ENCODE measurements at regions not wholly inside any gene's neighbourhood (a gene's known extent, or its start where the extent isn't known, plus 50 kb on each side); places are given as distances from the start of the nearest gene placed in this dataset.
"Not testable (repeated sequence)": the region's sequence is repeated elsewhere in the genome, so short reads cannot be mapped to it uniquely, and the experiment has no call there.

DNA sequence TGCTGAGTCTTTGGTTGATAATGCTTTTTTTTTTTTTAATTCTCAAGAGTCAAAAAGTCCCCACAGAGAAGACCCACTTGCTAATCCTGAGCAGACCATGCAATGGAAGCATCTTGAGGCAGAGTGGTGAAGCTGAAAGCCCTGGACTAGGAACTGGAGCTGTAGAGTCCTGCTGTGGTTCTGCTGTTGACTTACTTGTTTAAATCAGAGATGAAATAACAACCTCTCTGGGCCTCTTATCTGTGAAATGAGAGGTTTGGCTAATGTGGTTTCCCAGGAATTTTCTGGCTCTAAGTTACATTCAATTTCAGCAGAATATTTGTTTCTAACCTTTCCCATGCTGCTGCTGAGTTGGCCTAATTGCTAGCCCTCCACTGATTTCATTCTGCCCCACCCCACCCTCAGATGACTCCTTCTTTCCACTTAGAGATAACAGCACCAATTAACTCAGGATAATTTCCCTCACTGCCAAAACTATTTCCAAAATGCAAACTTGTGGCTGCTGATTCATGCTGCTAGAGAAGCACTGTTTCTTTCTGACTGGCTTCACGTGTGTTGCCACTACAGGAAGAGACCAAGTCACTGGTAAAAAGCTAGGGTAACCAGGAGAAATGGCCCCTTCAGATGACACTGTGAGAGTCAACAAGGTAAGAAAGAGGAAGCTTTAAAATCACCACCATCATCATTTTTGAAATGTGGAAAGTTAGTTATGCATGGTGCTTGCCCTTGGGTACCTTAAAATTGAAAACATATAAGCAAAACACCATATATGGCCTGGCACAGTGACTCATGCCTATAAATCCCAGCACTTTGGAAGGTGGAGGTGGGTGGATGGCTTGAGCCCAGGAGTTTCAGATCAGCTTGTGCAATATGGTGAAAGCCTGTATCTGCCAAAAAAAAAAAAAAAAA is 326.4 kb downstream of the DCHS2 start:
- no peak for DNase-seq

DNA sequence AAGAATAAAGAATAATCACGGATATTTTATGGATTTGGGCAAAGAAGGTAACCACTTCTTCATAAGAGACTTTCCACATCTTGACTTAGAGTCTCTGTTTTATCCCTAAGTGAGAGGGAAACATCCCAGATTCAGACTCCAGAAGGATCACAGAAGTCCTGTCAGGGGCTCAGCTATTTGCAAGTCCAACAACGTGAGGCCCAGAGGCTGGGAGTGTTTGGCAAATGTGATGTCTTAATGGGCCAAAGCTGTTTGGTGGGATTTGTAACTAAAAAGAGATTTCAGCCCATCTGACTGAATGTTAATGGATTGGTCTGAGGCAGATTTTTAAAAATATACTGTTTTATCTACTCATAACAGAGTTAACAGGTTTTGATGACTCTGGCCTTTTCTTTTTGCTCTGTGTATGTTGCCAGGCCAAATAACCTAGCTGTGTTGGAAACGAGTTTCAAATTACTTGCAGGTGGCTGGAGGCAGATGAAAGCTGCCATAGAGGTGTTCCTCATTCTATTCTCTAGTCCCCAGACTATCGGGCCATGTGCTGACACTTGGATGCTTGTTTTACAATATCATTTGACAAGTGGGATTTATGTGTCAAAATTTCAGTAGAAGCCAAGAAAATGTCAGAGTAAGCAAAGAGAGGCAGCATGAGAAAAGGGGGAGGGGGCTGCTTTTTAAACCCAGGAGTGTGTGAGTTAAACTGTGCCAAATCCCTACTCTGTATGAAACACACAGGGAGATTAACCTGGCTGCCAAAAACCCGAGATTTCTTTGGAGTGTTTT is 330.9 kb downstream of the DCHS2 start:
- DNase-seq, result peak; percentile 68

DNA sequence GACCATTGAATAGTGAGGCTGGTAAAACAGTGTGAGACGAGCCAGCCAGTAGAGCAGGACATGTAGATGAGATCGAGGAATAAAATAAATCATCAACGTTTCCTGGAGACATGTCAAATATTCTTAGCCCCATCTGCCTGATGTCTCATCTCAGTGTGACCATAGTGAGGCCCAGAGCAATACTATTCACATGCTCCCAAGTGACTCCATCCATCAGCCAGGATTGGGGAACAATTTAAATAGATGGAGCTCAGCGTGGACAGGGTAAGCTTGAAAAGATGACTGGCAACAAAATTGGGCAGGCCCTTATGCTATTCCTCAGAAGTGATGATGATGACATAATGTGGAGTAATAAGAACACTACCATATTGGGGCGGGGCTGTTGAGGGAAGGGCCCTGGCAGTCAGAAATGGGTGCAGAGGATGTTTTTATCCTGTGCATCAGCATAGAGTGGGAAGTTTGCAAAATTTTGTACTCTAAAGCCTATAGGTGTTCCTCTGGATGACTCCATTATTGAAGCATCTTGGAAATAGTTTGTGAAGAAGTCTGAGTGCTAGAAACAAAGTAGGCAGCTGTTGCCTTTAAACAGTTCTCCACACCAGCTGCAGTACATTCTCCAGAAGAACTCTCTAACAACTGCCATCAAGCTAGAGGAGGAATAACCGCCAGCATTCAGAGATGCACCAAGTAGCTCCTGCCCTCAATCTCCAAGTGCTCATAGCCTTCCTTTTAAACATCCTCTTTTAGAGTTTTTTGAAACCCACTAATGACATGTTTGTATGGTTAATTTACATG is 333.0 kb downstream of the DCHS2 start:
- DNase-seq, result no peak

DNA sequence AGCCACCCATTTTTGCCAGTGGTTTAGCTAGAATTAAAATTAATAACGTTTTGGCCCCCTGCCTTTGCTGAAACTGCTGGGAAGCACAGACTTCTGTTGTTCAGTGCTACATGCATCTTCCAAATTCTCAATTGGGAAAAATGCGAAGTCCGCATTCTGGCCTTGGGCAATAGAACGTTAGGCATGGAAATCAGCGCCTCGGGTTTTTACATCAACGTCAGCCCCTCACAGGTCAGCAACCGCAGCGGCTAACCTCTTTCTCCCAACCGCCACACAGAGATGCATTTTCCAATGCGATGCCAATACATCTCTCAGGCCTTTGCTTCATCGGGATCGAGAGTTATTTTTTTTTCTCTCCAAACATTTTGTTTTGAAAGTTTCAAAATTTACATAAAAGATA is 339.1 kb downstream of the DCHS2 start:
- DNase-seq, result no peak

DNA sequence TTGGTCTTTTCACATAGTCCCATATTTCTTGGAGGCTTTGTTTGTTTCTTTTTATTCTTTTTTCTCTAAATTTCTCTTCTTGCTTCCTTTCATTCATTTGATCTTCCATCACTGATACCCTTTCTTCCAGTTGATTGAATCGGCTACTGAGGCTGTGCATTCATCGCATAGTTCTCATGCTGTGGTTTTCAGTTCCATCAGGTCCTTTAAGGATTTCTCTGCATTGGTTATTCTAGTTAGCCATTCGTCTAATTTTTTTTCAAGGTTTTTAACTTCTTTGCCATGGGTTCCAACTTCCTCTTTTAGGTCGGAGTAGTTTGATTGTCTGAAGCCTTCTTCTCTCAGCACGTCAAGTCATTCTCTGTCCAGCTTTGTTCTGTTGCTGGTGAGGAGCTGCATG is 342.4 kb downstream of the DCHS2 start:
- DNase-seq, result not testable (repeated sequence)

DNA sequence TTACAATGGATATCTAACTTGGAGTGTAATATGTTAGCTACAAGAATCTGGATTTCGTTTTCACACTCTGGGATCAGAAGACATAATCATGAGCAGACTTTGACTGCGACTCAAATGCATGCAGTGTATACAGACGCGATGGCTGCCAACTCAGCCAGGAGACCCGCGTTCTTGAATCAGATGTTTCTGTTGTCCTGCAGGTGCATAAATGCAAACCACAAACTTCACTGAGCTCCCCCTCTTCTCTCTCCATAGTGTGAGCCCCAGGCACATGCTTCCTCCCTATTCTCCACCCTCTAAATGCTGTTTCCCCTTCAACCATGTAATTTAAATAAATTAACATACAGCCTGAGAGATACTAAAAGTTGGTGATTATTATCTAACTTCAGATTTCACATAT is 347.9 kb downstream of the DCHS2 start:
- no peak for DNase-seq

DNA sequence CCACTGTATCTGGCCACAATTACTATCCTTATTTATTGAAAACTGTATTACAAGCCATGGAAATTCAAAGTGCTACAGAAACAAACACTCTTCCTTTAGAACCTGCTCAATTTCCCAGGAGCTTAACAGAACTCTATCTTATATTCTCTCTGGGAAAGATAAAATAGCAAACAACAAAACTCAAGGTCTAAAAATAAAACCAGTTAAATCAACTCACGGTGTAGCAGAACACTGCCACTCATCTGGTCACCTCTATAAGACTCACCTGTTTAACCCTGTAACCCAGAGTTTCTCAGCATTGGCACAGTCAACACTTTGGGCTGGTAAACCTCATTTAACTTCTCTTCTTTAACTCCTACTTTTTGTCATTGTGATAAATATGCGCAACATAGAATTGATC is 348.9 kb downstream of the DCHS2 start:
- DNase-seq, result no peak

DNA sequence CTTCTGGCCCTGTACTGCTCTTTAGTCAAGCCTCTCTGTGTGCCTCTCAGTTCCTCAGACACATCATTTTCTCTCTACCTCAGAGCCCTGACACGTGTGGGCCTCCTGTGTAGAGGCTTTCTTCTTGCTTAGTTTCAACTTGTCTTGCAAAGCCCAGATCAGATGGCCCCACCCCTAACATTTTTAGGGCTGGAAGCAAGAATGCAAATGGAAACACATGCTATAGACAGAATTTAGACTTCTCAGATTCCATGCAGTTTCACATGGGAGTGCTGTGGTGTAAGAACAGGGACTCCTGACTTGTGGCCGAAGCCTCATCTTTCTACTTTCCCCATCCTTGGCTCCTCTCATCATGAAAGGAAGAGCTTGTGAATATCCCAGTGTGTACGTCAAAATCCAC is 350.7 kb downstream of the DCHS2 start:
- DNase-seq, result no peak

DNA sequence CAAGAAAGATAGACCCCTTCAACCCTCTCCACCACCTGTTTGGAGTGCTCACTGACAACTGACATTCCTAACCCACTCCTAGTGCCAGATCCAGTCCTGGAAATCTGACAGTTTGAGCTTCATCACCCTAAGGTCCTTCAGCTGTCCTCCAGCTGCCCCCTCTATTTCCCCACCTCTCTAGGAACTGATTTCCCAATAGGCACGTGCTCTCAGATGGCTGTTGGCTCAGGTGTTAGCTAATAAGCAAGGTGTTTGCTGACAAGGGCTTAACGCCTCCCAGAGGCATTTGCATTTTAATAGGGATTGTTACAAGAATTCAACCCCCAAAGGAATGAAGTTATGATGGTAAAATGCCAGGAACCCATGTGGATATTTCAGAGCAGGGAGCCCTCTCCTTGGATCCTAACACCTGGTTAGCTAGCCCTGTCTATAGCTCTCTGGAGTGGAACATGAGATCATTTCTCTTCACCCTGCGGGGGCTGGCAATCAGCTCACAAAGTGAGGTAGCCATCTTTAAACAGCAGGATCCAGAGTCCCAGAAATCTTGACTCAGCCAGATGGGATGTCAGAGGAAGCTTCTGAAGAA is 348.5 kb upstream of the SFRP2 start:
- no peak for DNase-seq

DNA sequence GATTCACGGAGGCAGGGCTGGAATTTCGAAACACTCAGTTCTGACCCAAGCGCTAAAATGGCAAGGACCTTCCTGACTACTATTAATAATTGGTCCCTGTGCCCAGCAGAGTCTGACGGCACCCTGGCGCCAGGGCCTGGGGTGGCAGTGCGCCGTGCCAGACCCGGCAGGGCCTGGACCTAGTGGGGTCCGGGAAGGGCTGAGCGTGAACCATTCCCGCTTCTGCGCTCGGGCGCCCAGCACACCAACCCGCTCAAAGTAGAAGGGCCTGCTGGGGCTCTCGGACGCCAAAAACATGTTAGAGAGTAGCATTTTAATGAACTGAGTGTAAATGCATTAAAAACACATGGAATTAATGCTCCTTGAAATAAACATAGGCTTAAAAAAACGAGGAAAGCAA is 346.7 kb upstream of the SFRP2 start:
- no peak for DNase-seq

DNA sequence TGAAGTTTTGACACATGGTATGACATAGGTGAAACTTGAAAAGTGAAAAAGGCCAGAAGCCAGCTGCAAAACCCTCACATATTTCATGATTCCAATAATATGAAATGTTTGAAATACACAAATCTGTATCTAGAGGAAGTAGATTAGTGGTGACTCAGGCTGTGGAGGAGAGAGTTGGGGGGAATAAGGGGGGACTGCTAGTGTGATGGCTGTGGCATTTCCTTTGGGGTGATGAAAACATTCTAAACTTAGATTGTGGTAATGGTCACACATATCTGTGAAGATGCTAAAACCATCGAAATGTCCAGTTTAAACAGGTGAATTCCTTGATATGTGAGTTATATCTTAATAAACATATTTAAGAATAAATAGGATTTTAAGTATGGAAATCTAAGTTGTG is 343.5 kb upstream of the SFRP2 start:
- no peak for DNase-seq

DNA sequence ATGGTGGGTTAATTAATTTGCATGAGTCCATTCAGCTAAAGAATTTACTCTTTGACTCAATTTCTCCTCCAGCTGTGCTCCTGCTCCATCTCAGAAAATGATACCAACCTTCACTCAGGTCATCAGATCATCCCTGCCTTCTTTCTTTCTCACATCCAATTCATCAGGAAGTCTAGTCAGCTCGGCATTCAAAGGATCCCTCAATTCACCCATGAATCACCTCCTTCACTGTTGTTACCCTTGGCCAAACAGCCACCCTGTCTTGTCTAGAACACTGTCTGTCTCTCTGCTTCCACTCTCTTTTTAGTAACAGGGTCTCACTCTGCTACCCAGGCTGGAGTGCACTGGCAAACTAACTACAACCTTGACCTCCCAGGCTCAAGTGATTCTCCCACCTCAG is 337.4 kb upstream of the SFRP2 start:
- DNase-seq, result no peak

DNA sequence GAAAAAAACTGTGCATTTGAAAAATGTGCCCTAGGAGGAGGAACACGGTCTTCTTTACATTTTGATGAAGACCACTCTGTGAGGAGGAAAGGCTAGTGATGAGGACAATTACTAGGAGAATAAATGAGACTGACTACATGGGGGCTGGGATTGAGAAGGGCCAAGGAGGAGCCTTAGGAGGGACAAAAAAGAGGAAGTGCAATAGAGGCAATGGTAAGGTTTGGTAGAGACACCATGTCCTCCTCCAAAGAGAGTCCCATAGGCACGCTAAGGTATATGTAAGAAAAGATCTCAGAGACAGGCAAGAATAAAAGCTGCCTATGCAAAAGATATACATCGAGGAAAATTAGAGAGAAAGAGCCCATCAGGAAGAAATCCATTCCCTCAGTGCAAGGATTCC is 336.5 kb upstream of the SFRP2 start:
- DNase-seq, result no peak

DNA sequence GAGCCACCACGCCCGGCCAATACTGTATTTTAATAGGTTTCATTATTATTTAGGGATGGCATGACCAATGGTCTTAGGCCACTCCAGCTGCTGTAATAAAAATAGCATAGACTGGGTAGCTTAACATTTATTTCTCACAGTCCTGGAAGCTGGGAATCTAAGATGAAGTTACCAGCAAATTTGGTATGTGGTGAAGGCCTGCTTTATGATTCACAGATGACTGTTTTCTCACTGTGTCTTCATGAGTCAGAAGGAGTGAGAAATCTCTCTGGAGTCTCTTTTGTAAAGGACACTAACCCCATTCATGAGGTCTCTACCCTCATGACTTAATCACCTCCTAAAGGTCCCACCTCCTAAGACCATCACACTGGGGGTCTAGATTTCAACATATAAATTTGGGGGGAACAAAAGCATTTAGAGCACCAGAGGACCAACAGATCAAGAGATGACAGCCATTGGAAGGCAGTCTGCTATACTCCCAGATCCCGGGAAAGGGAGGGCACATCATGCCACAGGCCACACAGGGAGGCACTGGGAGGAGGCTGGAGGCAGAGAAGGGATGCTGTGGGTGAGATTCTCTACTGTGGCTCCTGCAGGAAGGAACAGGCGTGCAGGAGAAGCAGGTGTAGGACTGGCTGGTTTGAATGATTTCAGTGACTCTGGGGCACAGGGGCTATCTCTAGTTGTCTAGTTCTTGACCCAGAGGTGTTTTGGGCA is 335.8 kb upstream of the SFRP2 start:
- DNase-seq, result no peak

DNA sequence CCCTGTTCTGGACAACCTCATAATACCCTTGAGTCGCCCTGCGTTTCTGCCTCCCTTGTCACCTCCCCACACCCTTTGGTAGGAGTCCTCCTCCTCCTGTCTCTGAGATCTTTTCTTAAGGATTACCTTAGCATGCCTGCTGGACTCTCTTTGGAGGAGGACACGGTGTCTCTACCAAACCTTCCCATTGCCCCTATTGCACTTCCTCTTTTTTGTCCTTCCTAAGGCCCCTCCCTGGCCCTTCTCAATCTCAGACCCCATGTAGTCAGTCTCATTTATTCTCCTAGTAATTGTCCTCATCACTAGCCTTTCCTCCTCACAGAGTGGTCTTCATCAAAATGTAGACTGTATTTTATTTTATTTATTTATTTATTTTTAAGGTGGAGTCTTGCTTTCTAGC is 335.0 kb upstream of the SFRP2 start:
- DNase-seq, result no peak

DNA sequence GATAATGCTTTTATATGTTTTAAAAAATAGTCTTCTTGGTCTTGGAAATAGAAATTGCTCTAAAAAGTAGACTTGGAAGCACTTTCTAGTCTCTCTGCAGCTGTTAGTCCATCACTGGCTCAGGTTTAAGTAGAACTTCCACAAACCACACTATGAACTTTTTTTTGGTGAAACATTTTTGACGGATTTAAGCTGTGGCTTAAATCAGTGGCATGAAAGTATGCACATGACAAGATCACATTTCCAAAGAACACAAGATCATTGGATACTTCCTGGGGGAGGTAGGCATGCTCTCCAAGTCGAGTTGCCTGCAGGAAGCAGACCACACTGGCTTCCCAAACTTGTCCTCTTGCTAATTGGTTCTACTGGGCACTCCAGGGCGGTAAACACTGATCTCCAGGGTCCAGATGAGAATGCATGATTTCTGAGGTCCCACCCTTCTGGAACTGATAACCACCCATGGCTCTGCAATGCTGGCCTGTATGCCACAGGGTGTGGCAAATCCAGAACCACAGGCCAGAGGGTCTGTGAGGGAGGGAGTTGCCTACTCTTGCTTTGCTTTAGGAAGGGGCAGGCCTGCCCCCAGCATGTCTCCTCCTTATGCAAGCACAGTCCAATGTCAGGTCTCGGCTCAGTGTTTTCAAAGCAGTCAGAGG is 331.9 kb upstream of the SFRP2 start:
- no peak for DNase-seq

DNA sequence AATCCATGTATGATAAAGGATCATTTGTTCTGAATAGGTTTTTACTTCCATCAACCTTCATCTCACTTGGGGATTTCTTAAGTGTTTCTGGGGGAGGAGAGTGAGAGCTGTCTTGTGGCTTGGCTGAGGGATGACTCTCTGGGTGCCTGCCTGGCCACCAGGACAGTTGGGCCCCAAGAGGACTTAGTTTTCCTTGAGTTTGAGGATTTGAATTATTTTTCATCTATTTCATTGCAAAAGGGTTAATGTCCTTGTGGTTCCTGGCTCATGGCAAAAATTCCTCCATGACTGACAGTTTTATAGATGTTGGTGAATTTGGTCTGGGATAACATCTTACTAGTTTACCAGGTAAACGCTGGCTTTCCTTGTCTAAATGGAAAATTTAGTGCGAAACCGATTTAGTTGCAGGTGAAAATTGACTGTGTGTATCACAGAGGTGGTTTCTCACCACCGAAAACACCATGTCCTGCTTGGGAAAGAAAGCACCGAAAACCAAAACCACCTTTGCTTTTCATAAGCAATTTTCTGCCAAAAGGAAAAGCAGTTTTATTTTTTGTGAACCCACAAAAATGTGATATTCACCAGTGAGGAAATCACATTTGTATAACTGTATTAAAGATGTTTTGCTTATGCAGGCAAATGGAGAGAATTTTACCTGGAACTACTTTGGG is 331.3 kb upstream of the SFRP2 start:
- DNase-seq, result no peak

DNA sequence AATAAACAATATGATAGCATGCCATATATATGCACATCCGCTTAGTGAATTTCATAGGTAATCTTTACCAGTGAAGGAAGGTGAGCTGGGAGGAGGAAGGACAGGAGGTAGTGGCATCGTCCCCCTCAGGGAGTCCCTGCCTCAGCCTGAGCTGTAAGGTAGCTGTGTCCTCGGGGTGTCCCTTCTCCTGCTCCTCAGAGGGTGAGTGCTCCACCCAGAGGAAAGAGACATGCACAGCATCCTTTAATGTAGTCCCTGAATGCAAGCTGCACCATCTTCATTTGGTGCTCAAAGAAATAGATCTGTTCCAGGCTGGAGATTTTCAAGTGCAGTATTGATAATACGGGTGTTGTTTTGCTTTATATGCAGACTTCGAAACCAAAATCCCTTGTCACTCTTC is 330.4 kb upstream of the SFRP2 start:
- no peak for DNase-seq

DNA sequence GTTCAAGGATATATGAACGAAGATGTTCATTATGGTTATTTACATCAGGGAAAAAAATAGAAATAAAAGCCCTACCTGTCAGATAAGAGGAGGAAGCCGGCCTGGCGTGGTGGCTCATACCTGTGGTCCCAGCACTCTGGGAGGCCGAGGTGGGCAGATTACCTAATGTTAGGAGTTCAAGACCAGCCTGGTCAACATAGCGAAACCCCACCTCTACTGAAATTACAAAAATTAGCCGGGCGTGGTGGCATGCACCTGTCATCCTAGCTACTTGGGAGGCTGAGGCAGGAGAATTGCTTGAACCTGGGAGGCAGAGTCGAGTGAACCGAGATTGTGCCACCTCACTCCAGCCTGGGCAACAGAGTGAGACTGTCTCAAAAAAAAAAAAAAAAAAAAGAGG is 328.8 kb upstream of the SFRP2 start:
- DNase-seq, result not testable (repeated sequence)

DNA sequence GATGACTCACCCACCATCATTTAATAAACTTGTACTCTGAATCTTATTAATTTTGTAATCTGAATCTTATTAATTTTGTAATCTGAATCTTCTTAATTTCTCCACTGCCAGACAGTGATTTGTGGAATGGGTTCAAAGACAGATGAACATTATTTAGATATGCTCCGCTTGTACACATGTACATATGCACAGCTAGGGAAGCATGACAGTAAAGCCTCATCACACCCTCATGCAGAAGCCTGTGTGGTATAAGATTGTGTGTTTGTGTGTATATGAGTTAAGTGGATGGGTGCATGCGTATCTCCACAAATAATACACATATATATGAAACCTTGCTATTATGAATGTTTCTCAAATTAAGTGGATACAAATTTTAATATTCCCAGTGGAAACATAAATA is 318.5 kb upstream of the SFRP2 start:
- no peak for DNase-seq

DNA sequence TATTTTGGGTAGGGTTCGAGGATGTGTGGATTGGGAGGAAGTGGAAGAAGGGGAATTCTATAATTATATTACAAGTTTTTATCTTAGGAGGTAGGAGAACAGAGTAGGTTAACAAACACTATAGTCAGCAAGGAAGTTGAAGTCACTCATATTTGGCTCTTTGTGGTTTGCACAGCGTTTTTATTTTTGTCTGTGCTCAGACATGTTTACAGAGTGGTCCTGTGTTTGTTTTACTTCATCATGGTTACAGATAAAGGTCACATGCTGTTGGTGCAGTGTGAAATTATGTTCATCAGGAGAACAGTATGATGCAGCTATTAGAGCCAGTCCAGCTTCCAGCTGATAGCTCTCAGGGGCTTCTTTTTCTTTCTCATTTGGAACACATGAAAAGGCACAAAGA is 299.9 kb upstream of the SFRP2 start:
- DNase-seq, result no peak

All from right forelimb (tissue), 1 donor.